Neuron (in vitro differentiated cells): ENCODE measurements at regions not wholly inside any gene's neighbourhood (a gene's known extent, or its start where the extent isn't known, plus 50 kb on each side); places are given as distances from the start of the nearest gene placed in this dataset.

Experiments
- H2AFZ ChIP-seq: one replicate; pipeline ENCODE4 v1.6.1; 2013; ENCODE audit warnings: low read depth, mild to moderate bottlenecking, inconsistent platforms, low read length, moderate library complexity
- H3K27me3 ChIP-seq: one replicate; pipeline ENCODE4 v1.6.1; 2013; ENCODE audit warnings: low read length; ENCODE audit not compliant: insufficient read depth
- H3K36me3 ChIP-seq: one replicate; pipeline ENCODE4 v1.6.1; 2013; ENCODE audit warnings: low read length; ENCODE audit not compliant: insufficient read depth
- H3K4me1 ChIP-seq: one replicate; pipeline ENCODE4 v1.6.1; 2013; ENCODE audit warnings: low read length; ENCODE audit not compliant: insufficient read depth
- H3K4me3 ChIP-seq: 2 replicates; pipeline ENCODE4 v1.5.1; 2013; ENCODE audit warnings: mild to moderate bottlenecking, low read length, moderate library complexity
- H3K9me3 ChIP-seq: one replicate; pipeline ENCODE4 v1.6.1; 2013; ENCODE audit warnings: low read length

GRCh38 chrX:45300638-45301037 is 100.0 kb upstream of the DIPK2B start:
- Histone ChIP-seq H3K36me3 (no peaks in the 10 kb centered on the region), H2AFZ (no peak overlapping the region), H3K9me3 (no peaks in the 10 kb centered on the region), H3K4me1 (no peaks in the 10 kb centered on the region), H3K4me3 (no peak overlapping the region), H3K27me3 (no peaks in the 10 kb centered on the region)

GRCh38 chrX:45295259-45295986 is 94.7 kb upstream of the DIPK2B start:
- Histone ChIP-seq H3K4me3 (no peak overlapping the region), H2AFZ (no peak overlapping the region), H3K36me3 (no peaks in the 10 kb centered on the region), H3K4me1 (no peaks in the 10 kb centered on the region), H3K9me3 (no peaks in the 10 kb centered on the region), H3K27me3 (no peaks in the 10 kb centered on the region)

GRCh38 chrX:45274576-45274975 is 73.9 kb upstream of the DIPK2B start:
- no peak overlapping the region for H3K4me3 ChIP-seq
- H3K27me3 ChIP-seq: no peaks in the 10 kb centered on the region
- no peaks in the 10 kb centered on the region for H3K9me3 ChIP-seq
- H2AFZ ChIP-seq: no peak overlapping the region
- H3K4me1 ChIP-seq: no peaks in the 10 kb centered on the region
- H3K36me3 ChIP-seq: no peaks in the 10 kb centered on the region

GRCh38 chrX:45267007-45267406 is 66.3 kb upstream of the DIPK2B start:
- H3K9me3 ChIP-seq: no peaks in the 10 kb centered on the region
- H3K27me3 ChIP-seq: no peaks in the 10 kb centered on the region
- H2AFZ ChIP-seq: no peak overlapping the region
- H3K4me1 ChIP-seq: peaks cover 5% of the 10 kb centered on the region
- H3K36me3 ChIP-seq: no peaks in the 10 kb centered on the region
- no peak overlapping the region for H3K4me3 ChIP-seq

GRCh38 chrX:45266456-45266855 is 65.8 kb upstream of the DIPK2B start:
- no peak overlapping the region for H2AFZ ChIP-seq
- no peaks in the 10 kb centered on the region for H3K36me3 ChIP-seq
- peaks cover 5% of the 10 kb centered on the region for H3K4me1 ChIP-seq
- H3K4me3 ChIP-seq: no peak overlapping the region
- H3K27me3 ChIP-seq: no peaks in the 10 kb centered on the region
- H3K9me3 ChIP-seq: no peaks in the 10 kb centered on the region

- no peak overlapping the region for H2AFZ ChIP-seq
- no peaks in the 10 kb centered on the region for H3K27me3 ChIP-seq
- H3K4me3 ChIP-seq: no peak overlapping the region
- H3K36me3 ChIP-seq: no peaks in the 10 kb centered on the region
- no peaks in the 10 kb centered on the region for H3K9me3 ChIP-seq
- H3K4me1 ChIP-seq: peaks cover 5% of the 10 kb centered on the region
Measured at GRCh38 chrX:45264865-45265264, 64.2 kb upstream of the DIPK2B start.

- Histone ChIP-seq H3K36me3 (no peaks in the 10 kb centered on the region), H3K9me3 (no peaks in the 10 kb centered on the region), H3K4me3 (no peak overlapping the region), H2AFZ (no peak overlapping the region), H3K27me3 (no peaks in the 10 kb centered on the region), H3K4me1 (peaks cover 5% of the 10 kb centered on the region)
Measured at GRCh38 chrX:45261471-45261870, 60.8 kb upstream of the DIPK2B start.

- Histone ChIP-seq H3K4me3 (no peak overlapping the region), H2AFZ (no peak overlapping the region), H3K27me3 (no peaks in the 10 kb centered on the region), H3K36me3 (no peaks in the 10 kb centered on the region), H3K9me3 (no peaks in the 10 kb centered on the region), H3K4me1 (peaks cover 5% of the 10 kb centered on the region)
Measured at GRCh38 chrX:45261005-45261404, 60.3 kb upstream of the DIPK2B start.

- Histone ChIP-seq H3K4me1 (no peaks in the 10 kb centered on the region), H3K36me3 (no peaks in the 10 kb centered on the region), H2AFZ (no peak overlapping the region), H3K27me3 (no peaks in the 10 kb centered on the region), H3K4me3 (no peak overlapping the region), H3K9me3 (no peaks in the 10 kb centered on the region)
Measured at GRCh38 chrX:45258731-45259402, 58.2 kb upstream of the DIPK2B start.
